Ishikawa (cell line): ENCODE measurements at regions not wholly inside any gene's neighbourhood (a gene's known extent, or its start where the extent isn't known, plus 50 kb on each side); places are given as distances from the start of the nearest gene placed in this dataset.

ENCODE experiments used
- CEBPB ChIP-seq: IDR thresholded peaks from 2 replicates; pipeline ENCODE4 v1.6.1; 2012
- CREB1 ChIP-seq: IDR thresholded peaks from 2 replicates; pipeline ENCODE4 v1.6.1; 2012; ENCODE audit warnings: low read depth
- EGR1 ChIP-seq: IDR thresholded peaks from 2 replicates; pipeline ENCODE4 v1.6.1; 2012
- EP300 ChIP-seq: IDR thresholded peaks from 2 replicates; pipeline ENCODE4 v1.6.1; 2012; ENCODE audit warnings: borderline replicate concordance
- FOXM1 ChIP-seq: IDR thresholded peaks from 2 replicates; pipeline ENCODE4 v1.6.1; 2012; ENCODE audit warnings: low read depth, borderline replicate concordance
- MAX ChIP-seq: IDR thresholded peaks from 2 replicates; pipeline ENCODE4 v1.6.1; 2012
- NFIC ChIP-seq: IDR thresholded peaks from 2 replicates; pipeline ENCODE4 v1.6.1; 2012
- RAD21 ChIP-seq: IDR thresholded peaks from 2 replicates; pipeline ENCODE4 v1.6.1; 2012; ENCODE audit warnings: low read depth
- REST ChIP-seq: IDR thresholded peaks from 2 replicates; pipeline ENCODE4 v1.6.1; 2012; ENCODE audit warnings: low read depth, mild to moderate bottlenecking
- TAF1 ChIP-seq: IDR thresholded peaks from 2 replicates; pipeline ENCODE4 v1.6.1; 2012; ENCODE audit warnings: low read depth, mild to moderate bottlenecking
- TEAD4 ChIP-seq: IDR thresholded peaks from 2 replicates; pipeline ENCODE4 v1.6.1; 2012
- USF1 ChIP-seq: IDR thresholded peaks from 2 replicates; pipeline ENCODE4 v1.6.1; 2012
- YY1 ChIP-seq: IDR thresholded peaks from 2 replicates; pipeline ENCODE4 v1.6.1; 2012; ENCODE audit warnings: low read depth

- TF ChIP-seq EP300 (no peak), NFIC (no peak), CREB1 (no peak), RAD21 (no peak), USF1 (no peak), EGR1 (no peak), MAX (no peak), FOXM1 (no peak), TAF1 (no peak), REST (no peak), TEAD4 (no peak), CEBPB (no peak), YY1 (no peak)
Measured at GRCh38 chr11:98453378-98453777, 567.4 kb upstream of the CNTN5 start.
